ENCODE measurements at regions not wholly inside any gene's neighbourhood (a gene's known extent, or its start where the extent isn't known, plus 50 kb on each side); places are given as distances from the start of the nearest gene placed in this dataset.
A peak's percentile ranks its signal among the peaks of the same experiment; 100 is the strongest.

DNA sequence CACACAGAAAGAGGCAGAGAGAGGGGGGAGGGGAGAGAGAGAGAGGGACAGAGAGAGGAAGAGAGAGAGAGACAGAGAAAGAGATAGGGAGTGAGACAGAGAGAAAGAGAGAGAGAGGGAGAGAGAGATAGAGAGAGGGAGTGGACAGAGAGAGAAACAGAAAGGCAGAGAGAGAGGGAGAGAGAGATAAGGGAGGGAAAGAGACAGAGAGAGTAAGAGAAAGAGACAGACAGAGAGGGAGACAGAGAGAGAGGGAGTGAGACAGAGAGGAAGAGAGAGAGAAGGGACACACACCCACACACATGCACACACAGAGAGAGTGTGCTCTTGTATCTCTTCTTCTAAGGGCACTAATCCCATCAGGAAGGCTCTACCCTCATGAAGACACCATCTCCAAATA lies 103.2 kb upstream of the ESRRB start:
- peak; percentile 5 for DNase-seq (ENCODE audit: low read depth)
- no peak overlapping the region for H3K4me3 ChIP-seq (ENCODE audit: control insufficient read depth, low read depth, low read length)
- TF ChIP-seq, protein P1, sequence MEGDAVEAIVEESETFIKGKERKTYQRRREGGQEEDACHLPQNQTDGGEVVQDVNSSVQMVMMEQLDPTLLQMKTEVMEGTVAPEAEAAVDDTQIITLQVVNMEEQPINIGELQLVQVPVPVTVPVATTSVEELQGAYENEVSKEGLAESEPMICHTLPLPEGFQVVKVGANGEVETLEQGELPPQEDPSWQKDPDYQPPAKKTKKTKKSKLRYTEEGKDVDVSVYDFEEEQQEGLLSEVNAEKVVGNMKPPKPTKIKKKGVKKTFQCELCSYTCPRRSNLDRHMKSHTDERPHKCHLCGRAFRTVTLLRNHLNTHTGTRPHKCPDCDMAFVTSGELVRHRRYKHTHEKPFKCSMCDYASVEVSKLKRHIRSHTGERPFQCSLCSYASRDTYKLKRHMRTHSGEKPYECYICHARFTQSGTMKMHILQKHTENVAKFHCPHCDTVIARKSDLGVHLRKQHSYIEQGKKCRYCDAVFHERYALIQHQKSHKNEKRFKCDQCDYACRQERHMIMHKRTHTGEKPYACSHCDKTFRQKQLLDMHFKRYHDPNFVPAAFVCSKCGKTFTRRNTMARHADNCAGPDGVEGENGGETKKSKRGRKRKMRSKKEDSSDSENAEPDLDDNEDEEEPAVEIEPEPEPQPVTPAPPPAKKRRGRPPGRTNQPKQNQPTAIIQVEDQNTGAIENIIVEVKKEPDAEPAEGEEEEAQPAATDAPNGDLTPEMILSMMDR (conservative IDR thresholded peaks at IDR 0.05; ENCODE audit: control insufficient read depth, insufficient read depth, low read depth, low read length), result no peak

DNA sequence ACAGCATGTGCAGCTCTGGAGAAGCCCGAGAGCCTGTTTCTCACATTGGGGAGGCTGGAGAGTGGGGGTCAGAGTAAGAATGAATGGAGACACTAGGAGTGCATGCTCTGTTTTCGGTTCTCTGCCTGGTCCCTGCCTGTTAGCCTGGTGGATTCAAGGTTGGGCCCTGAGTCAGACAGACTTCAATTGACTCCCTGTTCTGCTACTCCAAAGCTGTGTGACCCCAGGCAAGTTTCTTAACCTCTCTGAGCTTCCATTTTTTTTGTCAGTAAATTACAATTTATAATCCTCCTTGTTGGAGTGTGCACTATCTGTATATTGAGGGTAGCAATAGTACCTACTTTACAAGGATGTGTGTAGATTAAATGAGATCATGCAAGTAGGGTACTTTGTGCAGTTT lies 102.6 kb upstream of the ESRRB start:
- TF ChIP-seq, protein P1 (conservative IDR thresholded peaks at IDR 0.05; ENCODE audit: control insufficient read depth, insufficient read depth, low read depth, low read length), result no peak
- no peak for DNase-seq (ENCODE audit: low read depth)

DNA sequence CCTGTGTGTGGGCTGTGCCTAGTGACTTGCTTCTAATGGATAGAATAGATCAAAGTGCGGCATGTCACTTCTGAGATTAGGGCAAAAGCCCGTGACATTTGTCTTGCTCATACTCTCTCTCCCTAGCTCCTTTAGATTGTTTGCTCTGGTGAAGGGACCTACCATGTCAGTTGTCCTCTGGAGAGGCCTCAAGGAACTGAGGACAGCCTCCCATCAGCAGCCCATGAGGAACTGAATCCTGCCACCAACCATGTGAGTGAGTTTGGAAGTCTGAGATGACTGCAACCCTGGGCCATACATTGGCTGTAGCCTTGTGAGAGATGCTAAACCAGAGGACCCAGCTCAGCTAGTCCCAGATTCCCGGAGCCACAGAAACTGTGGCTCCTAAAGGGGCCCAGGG lies 101.6 kb upstream of the ESRRB start:
- TF ChIP-seq, protein P1 (conservative IDR thresholded peaks at IDR 0.05; ENCODE audit: control insufficient read depth, insufficient read depth, low read depth, low read length), result no peak
- no peak overlapping the region for H3K4me3 ChIP-seq (ENCODE audit: control insufficient read depth, low read depth, low read length)
- DNase-seq (ENCODE audit: low read depth), result no peak

More for the DNA sequence above, 102.6 kb upstream of the ESRRB start:
- no peak overlapping the region for H3K4me3 ChIP-seq (ENCODE audit: control insufficient read depth, low read depth, low read length)

DNA sequence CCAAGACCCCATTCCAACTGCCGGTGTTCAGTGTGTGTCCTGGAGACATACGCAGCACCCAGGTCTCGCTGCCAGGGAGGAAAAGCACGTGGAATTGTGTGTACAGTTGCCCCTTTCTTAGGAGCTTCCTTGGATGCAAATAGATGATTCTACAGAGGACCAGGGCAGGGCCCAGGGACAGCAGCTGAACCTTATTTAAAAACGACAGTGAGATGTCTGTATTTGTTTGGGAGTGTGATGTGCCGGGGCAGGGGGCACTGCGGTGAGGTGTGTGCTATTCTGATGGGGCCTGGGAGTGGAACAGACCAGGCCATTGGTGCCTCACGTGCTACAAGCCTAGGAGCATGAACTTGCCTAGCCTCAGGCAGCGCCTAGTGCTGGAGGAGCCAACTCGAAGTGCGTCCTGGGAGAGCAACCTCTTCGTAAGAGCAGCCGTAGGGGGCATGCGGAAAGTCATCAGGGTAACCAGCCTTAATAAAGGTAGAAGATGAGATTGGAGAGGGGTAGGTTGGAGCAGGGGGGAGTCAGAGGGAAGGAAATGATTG lies 98.3 kb upstream of the ESRRB start:
- no peak overlapping the region for H3K4me3 ChIP-seq (ENCODE audit: control insufficient read depth, low read depth, low read length)
- TF ChIP-seq, protein P1 (conservative IDR thresholded peaks at IDR 0.05; ENCODE audit: control insufficient read depth, insufficient read depth, low read depth, low read length), result no peak
- no peak for DNase-seq (ENCODE audit: low read depth)

DNA sequence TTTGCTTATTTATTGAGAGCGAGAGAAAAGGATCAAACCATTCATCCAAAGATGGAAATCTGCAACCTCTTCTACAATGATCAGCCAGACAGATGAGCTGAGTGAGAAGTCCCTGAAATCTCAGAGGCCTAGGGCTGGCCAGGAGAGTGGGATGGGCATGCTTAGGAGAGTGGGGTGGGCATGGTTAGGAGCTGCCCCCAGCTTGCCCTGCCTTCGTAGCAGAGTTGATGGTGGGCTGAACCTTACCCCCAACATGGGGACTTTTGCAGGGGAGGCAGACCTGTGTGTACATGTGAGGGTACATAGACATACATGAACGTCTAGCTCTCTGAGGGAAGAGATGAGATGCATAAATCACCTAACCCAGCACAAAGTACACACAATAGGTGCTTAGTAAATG lies 95.7 kb upstream of the ESRRB start:
- DNase-seq (ENCODE audit: low read depth), result no peak
- TF ChIP-seq, protein P1 (conservative IDR thresholded peaks at IDR 0.05; ENCODE audit: control insufficient read depth, insufficient read depth, low read depth, low read length), result no peak
- no peak overlapping the region for H3K4me3 ChIP-seq (ENCODE audit: control insufficient read depth, low read depth, low read length)

DNA sequence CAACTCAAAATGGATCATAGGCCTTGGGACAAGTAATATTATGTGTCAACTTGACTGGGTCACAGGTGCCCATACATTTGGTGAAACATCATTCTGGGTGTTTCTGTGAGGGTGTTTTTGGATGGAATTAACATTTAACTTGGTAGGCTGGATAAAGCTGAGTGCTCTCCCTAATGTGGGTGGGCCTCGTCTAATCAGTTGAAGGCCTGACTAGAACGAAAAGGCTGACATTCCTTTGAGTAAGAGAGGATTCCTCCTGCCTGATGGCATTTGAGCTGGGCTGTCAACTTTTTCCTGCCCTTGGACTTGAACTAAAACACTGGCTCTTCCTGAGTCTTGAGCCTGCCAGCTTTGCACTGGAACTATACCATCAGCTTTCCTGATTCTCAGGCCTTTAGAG lies 93.4 kb upstream of the ESRRB start:
- DNase-seq (ENCODE audit: low read depth), result no peak
- no peak overlapping the region for H3K4me3 ChIP-seq (ENCODE audit: control insufficient read depth, low read depth, low read length)
- TF ChIP-seq, protein P1 (conservative IDR thresholded peaks at IDR 0.05; ENCODE audit: control insufficient read depth, insufficient read depth, low read depth, low read length), result no peak

DNA sequence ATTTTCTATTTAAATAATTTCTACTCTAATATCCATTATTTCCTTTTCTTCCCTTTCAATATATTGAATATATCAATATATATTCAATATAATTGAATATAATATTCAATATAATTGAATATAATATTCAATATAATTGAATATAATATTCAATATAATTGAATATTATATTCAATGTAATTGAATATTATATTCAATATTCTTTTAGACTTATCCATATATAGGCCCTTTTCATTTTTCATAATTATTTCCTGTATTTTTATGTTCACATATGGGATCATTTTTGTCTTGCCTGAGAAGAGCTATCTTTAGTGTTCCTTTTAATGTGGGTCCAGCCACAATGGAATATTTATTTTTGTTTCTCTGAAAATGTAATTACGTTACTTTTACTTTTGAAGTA lies 88.9 kb upstream of the ESRRB start:
- H3K4me3 ChIP-seq (ENCODE audit: control insufficient read depth, low read depth, low read length), result no peak overlapping the region
- TF ChIP-seq, protein P1 (conservative IDR thresholded peaks at IDR 0.05; ENCODE audit: control insufficient read depth, insufficient read depth, low read depth, low read length), result no peak
- no peak for DNase-seq (ENCODE audit: low read depth)
